A549 (cell line): ENCODE measurements at regions not wholly inside any gene's neighbourhood (a gene's known extent, or its start where the extent isn't known, plus 50 kb on each side); places are given as distances from the start of the nearest gene placed in this dataset.

Source experiments
- ATAC-seq, 2 experiments: fragments of 200-7000 bp in 1 of 2; fragments of >200 bp in 1 of 2; cut with Nextera tagmentation in 1 of 2; cut with Tn5 transposase in 1 of 2; 3 replicates each; pipeline versions ENCODE4 v1.8.0 to v1.9.1; 2018 to 2020; ENCODE audit warnings: mild to moderate bottlenecking in 1 of 2, moderate library complexity in 1 of 2
- CTCF ChIA-PET: fragments of 300-600 bp; sonication (Branson Sonifier 250); formaldehyde crosslinking; extraction: SDS; loops from one replicate; lab custom pipeline; 2021; ENCODE audit warnings: antibody characterized with exemption, inconsistent platforms; lab: Yijun Ruan, JAX
- POLR2A ChIA-PET: fragments of 350-600 bp; formaldehyde crosslinking; extraction: SDS; loops from one replicate; lab custom pipeline; 2021; ENCODE audit warnings: antibody characterized with exemption, inconsistent platforms; lab: Yijun Ruan, JAX
- DNase-seq, 2 experiments: peaks; one replicate each; pipeline versions ENCODE4 v3.0.0 to v3.0.0-alpha.2; 2011 to 2016; ENCODE audit warnings: low read depth in 1 of 2, low spot score in 1 of 2
- FAIRE-seq: peaks from 2 replicates; lab custom pipeline; 2011; peaks lifted over from hg19 to GRCh38; lab: Jason Lieb, UNC
- H3K27ac ChIP-seq, 2 experiments: fragments of >200 bp; sonication (Bioruptor Twin); formaldehyde crosslinking; 3 replicates each; pipeline ENCODE4 v1.5.1; 2016 to 2017
- H3K4me1 ChIP-seq: fragments of >200 bp; sonication (Bioruptor Twin); formaldehyde crosslinking; 3 replicates; pipeline ENCODE4 v1.6.1; 2016
- H3K4me2 ChIP-seq: fragments of >200 bp; sonication (Bioruptor Twin); formaldehyde crosslinking; 3 replicates; pipeline ENCODE4 v1.6.1; 2016
- H3K4me3 ChIP-seq: fragments of >200 bp; sonication (Bioruptor Twin); formaldehyde crosslinking; 3 replicates; pipeline ENCODE4 v1.5.1; 2016
- H3K9me3 ChIP-seq: fragments of >200 bp; sonication (Bioruptor Twin); formaldehyde crosslinking; 3 replicates; pipeline ENCODE4 v1.6.1; 2016
- BCL3 ChIP-seq: fragments of >200 bp; sonication (Bioruptor Twin); formaldehyde crosslinking; IDR thresholded peaks from 3 replicates; pipeline ENCODE4 v1.6.1; 2016
- CBX8 ChIP-seq: fragments of 200-600 bp; sonication (generic); IDR thresholded peaks from 2 replicates; pipeline ENCODE4 v1.6.1; 2016
- CEBPB ChIP-seq, 2 experiments: fragments of >200 bp in 1 of 2; sonication (Bioruptor Twin) in 1 of 2; formaldehyde crosslinking in 1 of 2; IDR thresholded peaks; 2 replicates each; pipeline ENCODE4 v1.6.1; 2012 to 2016
- EHF ChIP-seq: fragments of 250-450 bp; sonication (Bioruptor Pico); IDR thresholded peaks from 2 replicates; pipeline ENCODE4 v1.5.0; 2020; ENCODE audit warnings: mild to moderate bottlenecking
- ELK1 ChIP-seq: fragments of 150-350 bp; IDR thresholded peaks from 2 replicates; pipeline ENCODE4 v1.6.1; 2014; ENCODE audit warnings: low read depth, mild to moderate bottlenecking, low read length
- EP300 ChIP-seq, 2 experiments: fragments of >200 bp; sonication (Bioruptor Twin); formaldehyde crosslinking; IDR thresholded peaks; 2 replicates in 1 of 2; 3 replicates in 1 of 2; pipeline ENCODE4 v1.6.1; 2016 to 2017
- ESRRA ChIP-seq: fragments of 150-350 bp; IDR thresholded peaks from 2 replicates; pipeline ENCODE4 v1.6.1; 2014; ENCODE audit warnings: mild to moderate bottlenecking, low read length, borderline replicate concordance
- FOSL2 ChIP-seq, 2 experiments: fragments of 450-650 bp in 1 of 2; fragments of >200 bp in 1 of 2; sonication (Bioruptor Twin) in 1 of 2; formaldehyde crosslinking; IDR thresholded peaks; 2 replicates each; pipeline versions ENCODE4 v1.5.0 to v1.6.1; 2016 to 2020; ENCODE audit warnings: mild to moderate bottlenecking in 1 of 2, moderate library complexity in 1 of 2
- FOXS1 ChIP-seq: fragments of 250-450 bp; sonication (Bioruptor Pico); IDR thresholded peaks from 2 replicates; pipeline ENCODE4 v1.5.0; 2020; ENCODE audit warnings: mild to moderate bottlenecking, moderate library complexity
- GATA3 ChIP-seq: IDR thresholded peaks from 2 replicates; pipeline ENCODE4 v1.6.1; 2012; ENCODE audit warnings: borderline replicate concordance
- HEYL ChIP-seq: fragments of 250-450 bp; sonication (Bioruptor Pico); IDR thresholded peaks from 2 replicates; pipeline ENCODE4 v1.8.0; 2021; ENCODE audit warnings: mild to moderate bottlenecking, moderate library complexity
- HOXB5 ChIP-seq: fragments of 250-450 bp; sonication (Bioruptor Pico); IDR thresholded peaks from 2 replicates; pipeline ENCODE4 v1.5.0; 2020; ENCODE audit warnings: mild to moderate bottlenecking, moderate library complexity
- JUN ChIP-seq, 2 experiments: fragments of >200 bp; sonication (Bioruptor Twin); formaldehyde crosslinking; IDR thresholded peaks; 2 replicates in 1 of 2; 3 replicates in 1 of 2; pipeline ENCODE4 v1.6.1; 2016 to 2017
- JUNB ChIP-seq: fragments of >200 bp; sonication (Bioruptor Twin); formaldehyde crosslinking; IDR thresholded peaks from 2 replicates; pipeline ENCODE4 v1.6.1; 2016
- NPAS2 ChIP-seq: fragments of 250-450 bp; sonication (Bioruptor Pico); IDR thresholded peaks from 2 replicates; pipeline ENCODE4 v1.8.0; 2022; ENCODE audit warnings: mild to moderate bottlenecking, moderate library complexity, borderline replicate concordance
- PBX3 ChIP-seq: IDR thresholded peaks from 2 replicates; pipeline ENCODE4 v1.6.1; 2012
- POLR2AphosphoS2 ChIP-seq: conservative IDR thresholded peaks from 2 replicates; pipeline ENCODE4 v1.6.1; 2012; ENCODE audit warnings: low read length, improper control_type of control experiment, inconsistent platforms
- RAD21 ChIP-seq, 2 experiments: fragments of >200 bp in 1 of 2; sonication (Bioruptor Twin) in 1 of 2; formaldehyde crosslinking in 1 of 2; IDR thresholded peaks in 1 of 2; conservative IDR thresholded peaks in 1 of 2; 2 replicates in 1 of 2; 3 replicates in 1 of 2; pipeline ENCODE4 v1.6.1; 2012 to 2018; ENCODE audit warnings: inconsistent platforms in 1 of 2
- USF2 ChIP-seq: fragments of 450-650 bp; IDR thresholded peaks from 2 replicates; pipeline ENCODE4 v1.6.1; 2014; ENCODE audit warnings: antibody characterized with exemption
- ZNF302 ChIP-seq: fragments of 250-450 bp; sonication (Bioruptor Pico); IDR thresholded peaks from 2 replicates; pipeline ENCODE4 v1.9.0; 2021; ENCODE audit warnings: inconsistent platforms, mild to moderate bottlenecking, moderate library complexity
- ZSCAN20 ChIP-seq: fragments of 250-450 bp; sonication (Bioruptor Pico); IDR thresholded peaks from 2 replicates; pipeline ENCODE4 v1.8.0; 2022; ENCODE audit warnings: mild to moderate bottlenecking, moderate library complexity
- WGBS: methylation state at CpG from one replicate; pipeline ENCODE4 v1.1.6; 2017; ENCODE audit errors: missing lambda C conversion rate; 5-methylcytosine and 5-hydroxymethylcytosine counted together
- TF ChIP-seq, protein P1 (sequence below): fragments of >200 bp; sonication (Bioruptor Twin); formaldehyde crosslinking; IDR thresholded peaks from 3 replicates; pipeline ENCODE4 v1.5.1; 2016
- TF ChIP-seq, protein P2 (sequence below): fragments of >200 bp; sonication (Bioruptor Twin); formaldehyde crosslinking; IDR thresholded peaks from 2 replicates; pipeline ENCODE4 v1.6.1; 2016
- TF ChIP-seq, protein P3 (sequence below): IDR thresholded peaks from 2 replicates; pipeline ENCODE4 v1.6.1; 2012

DNA sequence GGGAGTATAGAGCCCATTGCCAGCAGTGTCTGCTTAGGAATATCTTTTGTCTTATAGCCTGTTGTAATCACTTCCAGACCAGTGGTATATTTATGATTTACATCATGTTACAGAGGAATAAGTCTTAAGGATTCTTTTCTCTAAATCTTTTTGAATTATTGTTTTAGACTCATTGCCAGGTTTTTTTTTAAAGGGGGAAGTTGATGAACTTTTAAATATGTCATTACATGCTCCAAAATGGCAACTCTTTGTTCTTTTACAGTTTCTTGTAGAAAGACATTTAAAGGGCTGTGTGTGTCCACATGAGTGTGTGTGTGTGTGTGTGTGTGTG lies 59.4 kb upstream of the NFIB start:
- Histone ChIP-seq H3K4me2 (peak overlapping the region; percentile 78), H3K9me3 (peaks cover 8% of the 10 kb centered on the region; the same call in 1 of the 3 replicates), H3K4me1 (peaks cover 26% of the 10 kb centered on the region), H3K27ac (peak overlapping the region; percentile 77 to 82), H3K4me3 (no peak overlapping the region)
- ATAC-seq (peak in 1 of 2 experiments; percentile 31; a peak in 1 of 6 replicates), DNase-seq (no peak), FAIRE-seq (no peak)
- ChIA-PET CTCF (interaction anchor here (1.9 kb wide), 1 partner anchor 20 kb away, joined by 19 read pairs; no protein-coding TSS in a partner anchor), POLR2A (interaction anchor here (1.1 kb wide), 1 partner anchor 8 kb away, joined by 4 read pairs; no protein-coding TSS in a partner anchor)
- TF ChIP-seq ZSCAN20 (CRISPR knock-in tag) (no peak), NPAS2 (CRISPR knock-in tag) (no peak)

DNA sequence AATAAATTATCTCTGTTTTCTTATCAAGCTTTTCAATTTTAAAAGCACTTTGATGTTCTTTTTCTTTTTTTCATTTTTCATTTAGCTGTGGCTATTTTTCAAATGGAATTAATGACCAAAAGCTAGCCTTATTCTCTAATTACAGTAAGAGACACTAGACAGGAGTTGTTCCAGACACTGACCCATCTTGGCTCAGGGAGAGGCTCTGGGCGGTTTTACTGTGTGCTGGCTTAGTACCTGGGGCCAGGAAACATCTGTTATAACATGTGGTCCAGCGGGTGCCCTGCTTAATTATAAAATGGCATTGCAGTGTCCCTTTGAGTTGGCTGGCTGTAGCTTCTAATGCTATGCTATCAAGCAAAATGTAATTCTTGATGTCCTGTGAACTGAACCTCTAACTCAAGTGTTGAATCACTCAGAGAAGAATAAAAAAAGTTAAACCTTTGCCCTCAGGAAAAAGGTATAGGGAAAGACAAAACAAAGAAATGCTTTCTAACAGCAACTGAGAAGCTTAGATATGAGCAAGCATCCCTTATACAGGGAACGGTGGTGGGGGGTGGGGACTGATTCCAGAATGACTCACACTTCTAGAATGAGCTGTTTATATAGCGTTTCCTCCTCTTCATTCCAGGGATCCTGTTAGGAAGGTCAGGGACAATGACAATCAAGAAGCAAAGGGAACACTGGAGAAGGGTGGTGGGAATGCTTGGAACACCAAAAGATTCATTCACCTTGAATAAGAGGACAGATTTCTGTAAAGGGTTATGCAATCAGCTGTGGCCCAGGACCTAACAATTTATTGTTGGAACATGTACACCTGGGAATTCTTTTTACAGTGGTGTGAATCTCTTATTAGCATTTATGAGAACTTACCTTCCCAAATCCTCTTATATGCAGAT lies 58.7 kb upstream of the NFIB start:
- 15% methylated on average over 4 of the region's 4 CpGs for WGBS
- TF ChIP-seq FOXS1 (CRISPR knock-in tag) (peak; percentile 97), ESRRA (0 out of 2 replicates have a peak, but pooled peaks have one; percentile 43), EHF (CRISPR knock-in tag) (no peak), BCL3 (no peak), POLR2AphosphoS2 (no peak), ELK1 (no peak), CEBPB (IDR thresholded peaks at IDR 0.05) (peak; percentile 43 to 52; a peak in 3 of 4 replicates), GATA3 (peak; percentile 43; the same call in 1 of the 2 replicates), JUN (IDR thresholded peaks at IDR 0.05) (peak in 1 of 2 experiments; percentile 55; a peak in 1 of 5 replicates), JUNB (peak; percentile 66; the same call in 1 of the 2 replicates), HEYL (CRISPR knock-in tag) (no peak), USF2 (no peak), EP300 (IDR thresholded peaks at IDR 0.05) (no peak), PBX3 (no peak), FOSL2 (IDR thresholded peaks at IDR 0.05) (peak; percentile 84), FOSL2 (CRISPR knock-in tag; IDR thresholded peaks at IDR 0.05) (peak; percentile 86), ZNF302 (CRISPR knock-in tag) (no peak), HOXB5 (CRISPR knock-in tag) (no peak), CBX8 (no peak), RAD21 (conservative IDR thresholded peaks at IDR 0.05 in 1 of 2, IDR thresholded peaks at IDR 0.05 in 1 of 2) (0 out of 5 replicates have a peak, but pooled peaks of 1 of the 2 experiments have one; percentile 20)
- TF ChIP-seq, protein P1, sequence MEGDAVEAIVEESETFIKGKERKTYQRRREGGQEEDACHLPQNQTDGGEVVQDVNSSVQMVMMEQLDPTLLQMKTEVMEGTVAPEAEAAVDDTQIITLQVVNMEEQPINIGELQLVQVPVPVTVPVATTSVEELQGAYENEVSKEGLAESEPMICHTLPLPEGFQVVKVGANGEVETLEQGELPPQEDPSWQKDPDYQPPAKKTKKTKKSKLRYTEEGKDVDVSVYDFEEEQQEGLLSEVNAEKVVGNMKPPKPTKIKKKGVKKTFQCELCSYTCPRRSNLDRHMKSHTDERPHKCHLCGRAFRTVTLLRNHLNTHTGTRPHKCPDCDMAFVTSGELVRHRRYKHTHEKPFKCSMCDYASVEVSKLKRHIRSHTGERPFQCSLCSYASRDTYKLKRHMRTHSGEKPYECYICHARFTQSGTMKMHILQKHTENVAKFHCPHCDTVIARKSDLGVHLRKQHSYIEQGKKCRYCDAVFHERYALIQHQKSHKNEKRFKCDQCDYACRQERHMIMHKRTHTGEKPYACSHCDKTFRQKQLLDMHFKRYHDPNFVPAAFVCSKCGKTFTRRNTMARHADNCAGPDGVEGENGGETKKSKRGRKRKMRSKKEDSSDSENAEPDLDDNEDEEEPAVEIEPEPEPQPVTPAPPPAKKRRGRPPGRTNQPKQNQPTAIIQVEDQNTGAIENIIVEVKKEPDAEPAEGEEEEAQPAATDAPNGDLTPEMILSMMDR, result no peak
- TF ChIP-seq, protein P2, sequence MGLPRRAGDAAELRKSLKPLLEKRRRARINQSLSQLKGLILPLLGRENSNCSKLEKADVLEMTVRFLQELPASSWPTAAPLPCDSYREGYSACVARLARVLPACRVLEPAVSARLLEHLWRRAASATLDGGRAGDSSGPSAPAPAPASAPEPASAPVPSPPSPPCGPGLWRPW, result no peak
- TF ChIP-seq, protein P3, sequence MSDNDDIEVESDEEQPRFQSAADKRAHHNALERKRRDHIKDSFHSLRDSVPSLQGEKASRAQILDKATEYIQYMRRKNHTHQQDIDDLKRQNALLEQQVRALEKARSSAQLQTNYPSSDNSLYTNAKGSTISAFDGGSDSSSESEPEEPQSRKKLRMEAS, result 0 out of 2 replicates have a peak, but pooled peaks have one; percentile 23
- DNase-seq (peak; percentile 52 to 67), FAIRE-seq (peak; percentile 78), ATAC-seq (peak; percentile 93 to 96)
- Histone ChIP-seq H3K4me3 (no peak overlapping the region), H3K27ac (peak overlapping the region; percentile 77 to 82), H3K4me1 (peaks cover 26% of the 10 kb centered on the region), H3K4me2 (peak overlapping the region; percentile 78), H3K9me3 (peaks cover 8% of the 10 kb centered on the region; the same call in 1 of the 3 replicates)
- ChIA-PET CTCF (interaction anchor here (0.9 to 1.9 kb wide), 2 partner anchors 19 to 24 kb away, joined by 3 to 19 read pairs; no protein-coding TSS in a partner anchor), POLR2A (interaction anchor here (0.6 to 1.1 kb wide), 3 partner anchors 9 to 1106 kb away, joined by 3 to 4 read pairs (median 4); no protein-coding TSS in a partner anchor)
